HCT116 (cell line): ENCODE measurements at regions not wholly inside any gene's neighbourhood (a gene's known extent, or its start where the extent isn't known, plus 50 kb on each side); places are given as distances from the start of the nearest gene placed in this dataset.

Source experiments
- ATAC-seq: fragments of 200-7000 bp; cut with Tn5 transposase; 2 replicates; pipeline ENCODE4 v1.9.1; 2020; ENCODE audit warnings: mild to moderate bottlenecking, moderate library complexity
- BruUV-seq: library from RNA; stranded (reverse); fragments of 400-500 nt; replicated peaks from 2 replicates; lab custom pipeline; 2021; lab: Mats Ljungman, UMichigan
- CTCF ChIA-PET: fragments of 300-600 bp; sonication (Branson Sonifier 250); formaldehyde crosslinking; loops from one replicate; lab custom pipeline; 2021; ENCODE audit warnings: antibody characterized with exemption; lab: Charles Lee
- POLR2A ChIA-PET: fragments of 300-600, 350-600 bp; sonication (Branson Sonifier 250); formaldehyde crosslinking; loops from one replicate; lab custom pipeline; 2021; ENCODE audit warnings: antibody characterized with exemption; lab: Charles Lee
- RAD21 ChIA-PET, 2 experiments: fragments of 300-600 bp; sonication (Branson Sonifier 250); formaldehyde crosslinking; loops; one replicate each; lab custom pipeline; 2023; ENCODE audit warnings: low total read pairs in 2 of 2; ENCODE audit not compliant: uncharacterized antibody in 2 of 2, unreplicated experiment in 2 of 2, low non-redundant PET in 1 of 2; lab: Charles Lee
- DNase-seq: peaks from one replicate; pipeline ENCODE4 v3.0.0-alpha.2; 2010; ENCODE audit warnings: low read depth, low spot score
- H2AFZ ChIP-seq: fragments of 200-600 bp; shearing (Covaris generic), sonication (generic); 2 replicates; pipeline ENCODE4 v1.6.1; 2017; ENCODE audit warnings: low read depth, mixed run types, mixed read lengths, antibody characterized with exemption, low read length; ENCODE audit not compliant: poor library complexity, severe bottlenecking
- H3K27ac ChIP-seq: 2 replicates; pipeline ENCODE4 v1.5.1; 2012; ENCODE audit warnings: low read depth, low read length
- H3K27me3 ChIP-seq: fragments of 200-600 bp; sonication (generic); 2 replicates; pipeline ENCODE4 v1.6.1; 2016; ENCODE audit warnings: mixed run types, low read length, mixed read lengths; ENCODE audit not compliant: insufficient read depth
- H3K36me3 ChIP-seq, 2 experiments: fragments of 200-500 bp in 1 of 2; fragments of 200-600 bp in 1 of 2; sonication (Bioruptor generic) in 1 of 2; sonication (generic) in 1 of 2; 2 replicates each; pipeline versions ENCODE4 v1.5.1 to v1.6.1; 2014 to 2016; ENCODE audit warnings: low read length in 2 of 2, inconsistent platforms in 1 of 2, mixed read lengths in 1 of 2, mixed run types in 1 of 2; ENCODE audit not compliant: insufficient read depth in 2 of 2, control insufficient read depth in 1 of 2
- H3K4me1 ChIP-seq, 2 experiments: fragments of 200-600 bp in 1 of 2; sonication (generic) in 1 of 2; 2 replicates each; pipeline versions ENCODE4 v1.5.1 to v1.6.1; 2012 to 2017; ENCODE audit warnings: low read length in 2 of 2, inconsistent platforms in 1 of 2, mild to moderate bottlenecking in 1 of 2, mixed read lengths in 1 of 2, mixed run types in 1 of 2, moderate library complexity in 1 of 2; ENCODE audit not compliant: insufficient read depth in 2 of 2, control insufficient read depth in 1 of 2
- H3K4me2 ChIP-seq: fragments of 200-600 bp; sonication (generic); 2 replicates; pipeline ENCODE4 v1.6.1; 2017; ENCODE audit warnings: mixed run types, low read length, mixed read lengths
- H3K4me3 ChIP-seq, 2 experiments: fragments of 200-600 bp in 1 of 2; sonication (generic) in 1 of 2; replicated peaks in 1 of 2; 2 replicates each; pipeline ENCODE4 v1.5.1; 2011 to 2016; ENCODE audit warnings: low read length in 2 of 2, control low read depth in 1 of 2, low read depth in 1 of 2, mild to moderate bottlenecking in 1 of 2, mixed read lengths in 1 of 2, mixed run types in 1 of 2
- H3K79me2 ChIP-seq: fragments of 200-600 bp; sonication (generic); 2 replicates; pipeline ENCODE4 v1.6.1; 2017; ENCODE audit warnings: mild to moderate bottlenecking, mixed run types, low read length, moderate library complexity, mixed read lengths; ENCODE audit not compliant: insufficient read depth
- H3K9ac ChIP-seq: fragments of 200-600 bp; sonication (generic); 2 replicates; pipeline ENCODE4 v1.6.1; 2016; ENCODE audit warnings: low read length, mixed read lengths
- H3K9me2 ChIP-seq: fragments of 200-600 bp; sonication (generic), shearing (Covaris generic); 2 replicates; pipeline ENCODE4 v1.6.1; 2017; ENCODE audit warnings: mixed run types, mild to moderate bottlenecking, moderate library complexity; ENCODE audit not compliant: insufficient read depth
- H3K9me3 ChIP-seq, 2 experiments: fragments of 200-500 bp in 1 of 2; fragments of 200-600 bp in 1 of 2; sonication (Bioruptor generic) in 1 of 2; sonication (generic) in 1 of 2; 2 replicates each; pipeline ENCODE4 v1.6.1; 2014 to 2017; ENCODE audit warnings: low read length in 2 of 2, mixed read lengths in 2 of 2, inconsistent platforms in 1 of 2, low read depth in 1 of 2, mild to moderate bottlenecking in 1 of 2, mixed run types in 1 of 2, moderate library complexity in 1 of 2; ENCODE audit not compliant: control insufficient read depth in 1 of 2, insufficient read depth in 1 of 2
- H4K20me1 ChIP-seq: fragments of 200-600 bp; sonication (generic), shearing (Covaris generic); 2 replicates; pipeline ENCODE4 v1.6.1; 2017; ENCODE audit warnings: mixed run types, mild to moderate bottlenecking, moderate library complexity; ENCODE audit not compliant: insufficient read depth
- CBX3 ChIP-seq: IDR thresholded peaks from 2 replicates; pipeline ENCODE4 v1.6.1; 2012; ENCODE audit warnings: low read depth
- EGR1 ChIP-seq: IDR thresholded peaks from 2 replicates; pipeline ENCODE4 v1.6.1; 2012; ENCODE audit warnings: low read depth
- EZH2 ChIP-seq: fragments of 200-600 bp; sonication (generic); IDR thresholded peaks from 2 replicates; pipeline ENCODE4 v1.6.1; 2017; ENCODE audit warnings: antibody characterized with exemption, mixed run types
- EZH2phosphoT487 ChIP-seq: fragments of 200-600 bp; IDR thresholded peaks from 2 replicates; pipeline ENCODE4 v1.6.1; 2018; ENCODE audit warnings: antibody characterized with exemption, borderline replicate concordance
- JUND ChIP-seq: IDR thresholded peaks from 2 replicates; pipeline ENCODE4 v1.6.1; 2012
- RAD21 ChIP-seq: IDR thresholded peaks from 2 replicates; pipeline ENCODE4 v1.6.1; 2012; ENCODE audit warnings: low read depth, mild to moderate bottlenecking
- SIN3A ChIP-seq: IDR thresholded peaks from 2 replicates; pipeline ENCODE4 v1.6.1; 2012; ENCODE audit warnings: low read depth
- intact Hi-C: fragments of 100-400 bp; cut with micrococcal nuclease; formaldehyde crosslinking; loops from 2 replicates; pipeline ENCODE4 v1.10.0; 2022
- TF ChIP-seq, protein P1 (sequence below): IDR thresholded peaks from 2 replicates; pipeline ENCODE4 v1.6.1; 2012
- TF ChIP-seq, protein P2 (sequence below): IDR thresholded peaks from 2 replicates; pipeline ENCODE4 v1.6.1; 2012
- TF ChIP-seq, protein P3 (sequence below), 3 experiments: fragments of 200-600 bp in 1 of 3; sonication (generic) in 1 of 3; IDR thresholded peaks in 2 of 3; conservative IDR thresholded peaks in 1 of 3; 2 replicates each; pipeline ENCODE4 v1.5.1; 2012 to 2017; ENCODE audit warnings: low read depth in 2 of 3, low read length in 2 of 3, antibody characterized with exemption in 1 of 3, borderline replicate concordance in 1 of 3, control low read depth in 1 of 3, mild to moderate bottlenecking in 1 of 3, mixed read lengths in 1 of 3, mixed run types in 1 of 3, moderate library complexity in 1 of 3; ENCODE audit not compliant: insufficient read depth in 1 of 3

GRCh38 chr11:43556612-43557375, 123.7 kb upstream of the HSD17B12 start:
- ATAC-seq: no peak
- Histone ChIP-seq H3K27ac (no peak overlapping the region), H3K4me2 (no peak overlapping the region), H2AFZ (no peak overlapping the region), H4K20me1 (no peaks in the 10 kb centered on the region), H3K27me3 (peaks cover 79% of the 10 kb centered on the region), H3K9ac (no peak overlapping the region), H3K4me1 (no peaks in the 10 kb centered on the region), H3K79me2 (no peaks in the 10 kb centered on the region), H3K36me3 (no peaks in the 10 kb centered on the region), H3K9me2 (no peaks in the 10 kb centered on the region), H3K4me3 (no peak overlapping the region), H3K9me3 (no peaks in the 10 kb centered on the region)
- TF ChIP-seq RAD21: no peak
- TF ChIP-seq SIN3A: no peak
- 0 out of 2 replicates have a peak, but pooled peaks have one; percentile 73 for TF ChIP-seq EZH2phosphoT487
- no peak for TF ChIP-seq EZH2
- no peak for TF ChIP-seq JUND
- no peak for TF ChIP-seq CBX3
- TF ChIP-seq, protein P1, sequence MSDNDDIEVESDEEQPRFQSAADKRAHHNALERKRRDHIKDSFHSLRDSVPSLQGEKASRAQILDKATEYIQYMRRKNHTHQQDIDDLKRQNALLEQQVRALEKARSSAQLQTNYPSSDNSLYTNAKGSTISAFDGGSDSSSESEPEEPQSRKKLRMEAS: no peak
- TF ChIP-seq, protein P2, sequence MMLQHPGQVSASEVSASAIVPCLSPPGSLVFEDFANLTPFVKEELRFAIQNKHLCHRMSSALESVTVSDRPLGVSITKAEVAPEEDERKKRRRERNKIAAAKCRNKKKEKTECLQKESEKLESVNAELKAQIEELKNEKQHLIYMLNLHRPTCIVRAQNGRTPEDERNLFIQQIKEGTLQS: no peak
- no TSS peak for BruUV-seq
- ChIA-PET CTCF (interaction anchor here (2.4 kb wide), 1 partner anchor 11 kb away, joined by 11 read pairs; no protein-coding TSS in a partner anchor), POLR2A (no interaction called here), RAD21 (no interaction called here)
- intact Hi-C loops: no loop called here
- no peak for DNase-seq

DNA sequence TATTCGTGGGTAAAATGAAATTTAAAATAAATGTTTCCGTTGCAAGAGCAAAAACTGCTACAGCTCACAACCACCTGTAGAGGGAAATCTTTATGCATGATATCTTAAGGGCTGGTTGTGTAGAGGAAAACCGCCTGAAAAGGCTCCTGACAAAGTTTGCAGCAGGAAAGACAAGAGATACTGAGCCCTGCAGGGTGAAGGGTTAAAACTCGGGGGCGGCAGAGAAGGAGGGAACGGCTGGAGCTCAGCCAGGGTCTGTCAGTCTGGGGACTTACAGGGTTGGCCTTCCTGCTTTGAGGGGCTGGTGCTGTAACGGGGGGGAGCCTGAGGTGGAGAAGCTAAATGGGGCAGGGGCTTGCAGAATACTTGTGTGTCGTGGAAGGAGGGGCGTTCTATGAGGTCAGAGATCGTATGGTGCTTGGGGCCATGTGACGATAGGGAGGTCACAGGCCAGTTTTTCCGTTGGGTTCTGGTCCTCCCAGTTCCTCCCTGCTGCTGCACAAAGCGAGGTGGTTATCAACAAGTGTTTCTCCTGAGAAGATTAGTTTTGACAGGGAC, 122.9 kb upstream of the HSD17B12 start:
- H4K20me1 ChIP-seq: no peaks in the 10 kb centered on the region
- no peak for DNase-seq
- H3K36me3 ChIP-seq: no peaks in the 10 kb centered on the region
- intact Hi-C loops: no loop called here
- no peak overlapping the region for H3K27ac ChIP-seq
- H3K4me1 ChIP-seq: no peaks in the 10 kb centered on the region
- no peak for TF ChIP-seq EGR1
- TF ChIP-seq, protein P3, sequence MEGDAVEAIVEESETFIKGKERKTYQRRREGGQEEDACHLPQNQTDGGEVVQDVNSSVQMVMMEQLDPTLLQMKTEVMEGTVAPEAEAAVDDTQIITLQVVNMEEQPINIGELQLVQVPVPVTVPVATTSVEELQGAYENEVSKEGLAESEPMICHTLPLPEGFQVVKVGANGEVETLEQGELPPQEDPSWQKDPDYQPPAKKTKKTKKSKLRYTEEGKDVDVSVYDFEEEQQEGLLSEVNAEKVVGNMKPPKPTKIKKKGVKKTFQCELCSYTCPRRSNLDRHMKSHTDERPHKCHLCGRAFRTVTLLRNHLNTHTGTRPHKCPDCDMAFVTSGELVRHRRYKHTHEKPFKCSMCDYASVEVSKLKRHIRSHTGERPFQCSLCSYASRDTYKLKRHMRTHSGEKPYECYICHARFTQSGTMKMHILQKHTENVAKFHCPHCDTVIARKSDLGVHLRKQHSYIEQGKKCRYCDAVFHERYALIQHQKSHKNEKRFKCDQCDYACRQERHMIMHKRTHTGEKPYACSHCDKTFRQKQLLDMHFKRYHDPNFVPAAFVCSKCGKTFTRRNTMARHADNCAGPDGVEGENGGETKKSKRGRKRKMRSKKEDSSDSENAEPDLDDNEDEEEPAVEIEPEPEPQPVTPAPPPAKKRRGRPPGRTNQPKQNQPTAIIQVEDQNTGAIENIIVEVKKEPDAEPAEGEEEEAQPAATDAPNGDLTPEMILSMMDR (IDR thresholded peaks at IDR 0.05 in 2 of 3, conservative IDR thresholded peaks at IDR 0.05 in 1 of 3; ENCODE audit: borderline replicate concordance in 1 of 3, insufficient read depth in 1 of 3, low read depth in 2 of 3, low read length in 2 of 3): peak in 1 of 3 experiments; percentile 21; a peak in 1 of 6 replicates
- peak; percentile 4; the same call in 1 of the 2 replicates for TF ChIP-seq RAD21
- no peak overlapping the region for H3K9ac ChIP-seq
- H2AFZ ChIP-seq: no peak overlapping the region
- no peak overlapping the region for H3K4me2 ChIP-seq
- no TSS peak for BruUV-seq
- H3K79me2 ChIP-seq: no peaks in the 10 kb centered on the region
- ChIA-PET CTCF (interaction anchor here (2.4 kb wide), 1 partner anchor 10 kb away, joined by 11 read pairs; no protein-coding TSS in a partner anchor), RAD21 (no interaction called here), POLR2A (no interaction called here)
- no peaks in the 10 kb centered on the region for H3K9me3 ChIP-seq
- H3K9me2 ChIP-seq: no peaks in the 10 kb centered on the region
- no peak overlapping the region for H3K4me3 ChIP-seq
- peaks cover 82% of the 10 kb centered on the region for H3K27me3 ChIP-seq
- ATAC-seq: 0 out of 2 replicates have a peak, but pooled peaks have one; percentile 46
